C4-2B (cell line): ENCODE measurements at regions not wholly inside any gene's neighbourhood (a gene's known extent, or its start where the extent isn't known, plus 50 kb on each side); places are given as distances from the start of the nearest gene placed in this dataset.
"Not testable (repeated sequence)": the region's sequence is repeated elsewhere in the genome, so short reads cannot be mapped to it uniquely, and the experiment has no call there.

ENCODE experiments used
- H3K27ac ChIP-seq: fragments of 450-650 bp; 2 replicates; pipeline ENCODE4 v1.5.1; 2017
- ZFX ChIP-seq: fragments of 450-650 bp; IDR thresholded peaks from 2 replicates; pipeline ENCODE4 v1.6.1; 2017
- TF ChIP-seq, protein P1 (sequence below): fragments of 450-650 bp; conservative IDR thresholded peaks from 2 replicates; pipeline ENCODE4 v1.5.1; 2017; ENCODE audit warnings: mild to moderate bottlenecking

- H3K27ac ChIP-seq, result no peak overlapping the region
- no peak for TF ChIP-seq ZFX
- TF ChIP-seq, protein P1, sequence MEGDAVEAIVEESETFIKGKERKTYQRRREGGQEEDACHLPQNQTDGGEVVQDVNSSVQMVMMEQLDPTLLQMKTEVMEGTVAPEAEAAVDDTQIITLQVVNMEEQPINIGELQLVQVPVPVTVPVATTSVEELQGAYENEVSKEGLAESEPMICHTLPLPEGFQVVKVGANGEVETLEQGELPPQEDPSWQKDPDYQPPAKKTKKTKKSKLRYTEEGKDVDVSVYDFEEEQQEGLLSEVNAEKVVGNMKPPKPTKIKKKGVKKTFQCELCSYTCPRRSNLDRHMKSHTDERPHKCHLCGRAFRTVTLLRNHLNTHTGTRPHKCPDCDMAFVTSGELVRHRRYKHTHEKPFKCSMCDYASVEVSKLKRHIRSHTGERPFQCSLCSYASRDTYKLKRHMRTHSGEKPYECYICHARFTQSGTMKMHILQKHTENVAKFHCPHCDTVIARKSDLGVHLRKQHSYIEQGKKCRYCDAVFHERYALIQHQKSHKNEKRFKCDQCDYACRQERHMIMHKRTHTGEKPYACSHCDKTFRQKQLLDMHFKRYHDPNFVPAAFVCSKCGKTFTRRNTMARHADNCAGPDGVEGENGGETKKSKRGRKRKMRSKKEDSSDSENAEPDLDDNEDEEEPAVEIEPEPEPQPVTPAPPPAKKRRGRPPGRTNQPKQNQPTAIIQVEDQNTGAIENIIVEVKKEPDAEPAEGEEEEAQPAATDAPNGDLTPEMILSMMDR, result no peak
These were observed 382.3 kb upstream of the HTR2C start for GRCh38 chrX:114201622-114202021.

GRCh38 chrX:114181195-114181594 lies 402.7 kb upstream of the HTR2C start:
- no peak for TF ChIP-seq ZFX
- TF ChIP-seq, protein P1, result no peak
- H3K27ac ChIP-seq, result no peak overlapping the region

GRCh38 chrX:114178126-114178525 lies 405.8 kb upstream of the HTR2C start:
- TF ChIP-seq, protein P1, result no peak
- no peak overlapping the region for H3K27ac ChIP-seq

DNA sequence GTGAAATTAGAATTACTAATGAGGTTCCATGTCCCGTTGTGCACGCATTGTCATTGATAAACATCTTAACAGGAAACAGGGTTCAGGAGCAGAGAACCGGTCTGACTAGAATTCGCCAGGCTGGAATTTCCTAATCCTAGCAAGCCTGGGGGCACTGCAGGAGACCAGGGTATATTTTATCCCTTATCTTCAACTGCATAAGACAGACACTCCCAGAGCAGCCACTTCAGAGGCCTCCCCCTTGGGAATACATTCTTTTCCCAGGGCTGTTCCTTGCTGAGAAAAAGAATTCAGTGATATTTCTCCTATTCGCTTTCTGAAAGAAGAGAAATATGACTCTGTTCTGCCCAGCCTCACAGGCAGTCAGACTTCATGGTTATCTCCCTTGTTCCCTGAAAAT lies 416.6 kb upstream of the HTR2C start:
- H3K27ac ChIP-seq, result not testable (repeated sequence)

- no peak overlapping the region for H3K27ac ChIP-seq
- TF ChIP-seq, protein P1, result no peak
- TF ChIP-seq ZFX, result no peak
These were observed 417.3 kb upstream of the HTR2C start for GRCh38 chrX:114166601-114167000.

GRCh38 chrX:114165537-114165936 lies 418.3 kb upstream of the HTR2C start:
- TF ChIP-seq ZFX, result no peak
- TF ChIP-seq, protein P1, result no peak
- no peak overlapping the region for H3K27ac ChIP-seq

DNA sequence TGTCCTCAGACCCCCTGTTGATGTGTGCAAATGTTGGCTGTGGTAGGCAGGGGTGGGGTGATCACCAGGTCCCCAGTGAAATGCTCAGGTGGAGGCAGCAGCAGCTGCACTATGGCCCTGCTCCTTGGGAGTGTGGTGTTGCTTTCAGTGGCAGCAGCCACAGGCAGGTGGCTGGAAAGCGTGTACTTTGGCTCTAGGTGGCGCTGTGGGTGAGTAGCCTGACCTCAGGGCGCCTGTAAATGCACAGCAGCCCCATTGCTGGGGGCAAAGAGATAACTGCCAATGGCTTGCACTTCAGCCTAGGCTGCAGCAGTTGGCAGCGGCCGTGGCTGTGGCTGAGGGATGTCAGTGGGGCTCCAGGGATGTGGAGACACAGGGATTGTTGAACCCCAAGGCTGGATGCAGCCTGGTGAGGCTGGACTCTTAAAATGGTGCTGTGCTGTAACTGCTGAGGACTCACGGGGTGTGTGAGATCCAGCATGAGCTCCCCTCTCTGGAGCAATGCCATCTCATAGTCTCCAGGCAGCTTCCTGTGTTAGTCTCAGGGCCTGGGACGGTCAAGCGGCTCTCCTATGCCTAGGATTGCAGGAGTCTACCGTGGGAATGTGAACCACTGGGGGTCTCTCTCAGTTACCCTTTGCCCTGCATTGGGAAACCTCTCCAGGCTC lies 421.7 kb upstream of the HTR2C start:
- no peak overlapping the region for H3K27ac ChIP-seq
- no peak for TF ChIP-seq ZFX
- TF ChIP-seq, protein P1, result peak; percentile 27

GRCh38 chrX:114152801-114153200 lies 431.1 kb upstream of the HTR2C start:
- TF ChIP-seq, protein P1, result no peak
- TF ChIP-seq ZFX, result no peak
- no peak overlapping the region for H3K27ac ChIP-seq
